ENCODE measurements at regions not wholly inside any gene's neighbourhood (a gene's known extent, or its start where the extent isn't known, plus 50 kb on each side); places are given as distances from the start of the nearest gene placed in this dataset.

- WGBS, 2 donors (ENCODE audit: extremely low coverage in 2 of 2, insufficient read length in 2 of 2, insufficient replicate concordance in 1 of 2) = no CpG with 5 or more reads among the region's 13 CpGs
- Histone ChIP-seq H4K8ac (ENCODE audit: low read depth, low read length) (no peak overlapping the region), H3K36me3 (replicated peaks in 1 of 2; ENCODE audit: control insufficient read depth in 2 of 2, insufficient read depth in 2 of 2, low read length in 2 of 2) (no peaks in the 10 kb centered on the region), H3K4me1 (ENCODE audit: control insufficient read depth in 2 of 2, insufficient read depth in 1 of 2, low read depth in 1 of 2, low read length in 2 of 2) (no peaks in the 10 kb centered on the region), H3K14ac (ENCODE audit: low read length) (no peak overlapping the region), H2AK5ac (ENCODE audit: low read depth, low read length) (no peak overlapping the region), H2AFZ (ENCODE audit: low read length) (peak overlapping the region; percentile 67), H3K4me2 (ENCODE audit: insufficient read depth, low read length, poor library complexity, severe bottlenecking) (no peak overlapping the region), H3K18ac (ENCODE audit: low read length) (no peak overlapping the region), H3K9me3 (replicated peaks in 1 of 2; ENCODE audit: control insufficient read depth in 2 of 2, insufficient read depth in 1 of 2, low read depth in 1 of 2, low read length in 2 of 2) (no peaks in the 10 kb centered on the region), H2BK120ac (ENCODE audit: low read depth, low read length) (no peak overlapping the region), H3K27ac (replicated peaks; ENCODE audit: low read length) (no peak overlapping the region), H4K91ac (ENCODE audit: low read depth, low read length, poor library complexity) (no peak overlapping the region), H2BK12ac (ENCODE audit: low read length) (no peak overlapping the region), H2BK5ac (ENCODE audit: low read length) (no peak overlapping the region), H3K4me3 (ENCODE audit: low read length in 2 of 2) (no peak overlapping the region), H3K9ac (ENCODE audit: low read depth, low read length, poor library complexity) (no peak overlapping the region), H3K23ac (ENCODE audit: low read depth, low read length, poor library complexity) (no peak overlapping the region), H3K4ac (ENCODE audit: low read length) (no peak overlapping the region), H2BK15ac (ENCODE audit: low read length) (no peak overlapping the region), H3K79me1 (ENCODE audit: low read depth, low read length) (no peaks in the 10 kb centered on the region), H3K27me3 (ENCODE audit: control insufficient read depth in 3 of 3, insufficient read depth in 3 of 3, low read depth in 1 of 3, low read length in 3 of 3) (no peaks in the 10 kb centered on the region)
- no peak for DNase-seq (ENCODE audit: low spot score)
Observed at GRCh38 chr13:30142486-30143211, 164.7 kb downstream of the KATNAL1 start.

- Histone ChIP-seq H2BK5ac (ENCODE audit: low read length) (no peak overlapping the region), H3K4me2 (ENCODE audit: insufficient read depth, low read length, poor library complexity, severe bottlenecking) (no peak overlapping the region), H2BK12ac (ENCODE audit: low read length) (no peak overlapping the region), H3K4ac (ENCODE audit: low read length) (no peak overlapping the region), H3K79me1 (ENCODE audit: low read depth, low read length) (no peaks in the 10 kb centered on the region), H3K4me1 (ENCODE audit: control insufficient read depth in 2 of 2, insufficient read depth in 1 of 2, low read depth in 1 of 2, low read length in 2 of 2) (no peaks in the 10 kb centered on the region), H3K9me3 (replicated peaks in 1 of 2; ENCODE audit: control insufficient read depth in 2 of 2, insufficient read depth in 1 of 2, low read depth in 1 of 2, low read length in 2 of 2) (peaks cover 0 to 3% of the 10 kb centered on the region in 2 donors), H3K27me3 (ENCODE audit: control insufficient read depth in 3 of 3, insufficient read depth in 3 of 3, low read depth in 1 of 3, low read length in 3 of 3) (no peaks in the 10 kb centered on the region), H3K23ac (ENCODE audit: low read depth, low read length, poor library complexity) (no peak overlapping the region), H2BK15ac (ENCODE audit: low read length) (no peak overlapping the region), H3K36me3 (replicated peaks in 1 of 2; ENCODE audit: control insufficient read depth in 2 of 2, insufficient read depth in 2 of 2, low read length in 2 of 2) (no peaks in the 10 kb centered on the region), H2AFZ (ENCODE audit: low read length) (no peak overlapping the region), H3K27ac (replicated peaks; ENCODE audit: low read length) (no peak overlapping the region), H4K8ac (ENCODE audit: low read depth, low read length) (no peak overlapping the region), H4K91ac (ENCODE audit: low read depth, low read length, poor library complexity) (no peak overlapping the region), H2BK120ac (ENCODE audit: low read depth, low read length) (no peak overlapping the region), H3K4me3 (ENCODE audit: low read length in 2 of 2) (no peak overlapping the region), H3K18ac (ENCODE audit: low read length) (no peak overlapping the region), H3K9ac (ENCODE audit: low read depth, low read length, poor library complexity) (no peak overlapping the region), H2AK5ac (ENCODE audit: low read depth, low read length) (no peak overlapping the region), H3K14ac (ENCODE audit: low read length) (no peak overlapping the region)
- WGBS, 2 donors (ENCODE audit: extremely low coverage in 2 of 2, insufficient read length in 2 of 2, insufficient replicate concordance in 1 of 2) = no CpG with 5 or more reads among the region's 6 CpGs
- no peak for DNase-seq (ENCODE audit: low spot score)
Observed at GRCh38 chr13:30141775-30142485, 165.4 kb downstream of the KATNAL1 start.

- Histone ChIP-seq H3K4me3 (ENCODE audit: low read length in 2 of 2) (no peak overlapping the region), H4K91ac (ENCODE audit: low read depth, low read length, poor library complexity) (peak overlapping the region; percentile 38), H2BK12ac (ENCODE audit: low read length) (no peak overlapping the region), H2AFZ (ENCODE audit: low read length) (no peak overlapping the region), H3K27me3 (ENCODE audit: control insufficient read depth in 3 of 3, insufficient read depth in 3 of 3, low read depth in 1 of 3, low read length in 3 of 3) (no peaks in the 10 kb centered on the region), H3K9ac (ENCODE audit: low read depth, low read length, poor library complexity) (peak overlapping the region; percentile 24), H3K4me2 (ENCODE audit: insufficient read depth, low read length, poor library complexity, severe bottlenecking) (no peak overlapping the region), H3K27ac (replicated peaks; ENCODE audit: low read length) (no peak overlapping the region), H2AK5ac (ENCODE audit: low read depth, low read length) (no peak overlapping the region), H3K36me3 (replicated peaks in 1 of 2; ENCODE audit: control insufficient read depth in 2 of 2, insufficient read depth in 2 of 2, low read length in 2 of 2) (no peaks in the 10 kb centered on the region), H4K8ac (ENCODE audit: low read depth, low read length) (no peak overlapping the region), H3K4ac (ENCODE audit: low read length) (no peak overlapping the region), H3K79me1 (ENCODE audit: low read depth, low read length) (no peaks in the 10 kb centered on the region), H2BK120ac (ENCODE audit: low read depth, low read length) (no peak overlapping the region), H3K4me1 (ENCODE audit: control insufficient read depth in 2 of 2, insufficient read depth in 1 of 2, low read depth in 1 of 2, low read length in 2 of 2) (no peaks in the 10 kb centered on the region), H2BK15ac (ENCODE audit: low read length) (no peak overlapping the region), H3K9me3 (replicated peaks in 1 of 2; ENCODE audit: control insufficient read depth in 2 of 2, insufficient read depth in 1 of 2, low read depth in 1 of 2, low read length in 2 of 2) (peaks cover 0 to 3% of the 10 kb centered on the region in 2 donors), H2BK5ac (ENCODE audit: low read length) (no peak overlapping the region), H3K14ac (ENCODE audit: low read length) (no peak overlapping the region), H3K18ac (ENCODE audit: low read length) (no peak overlapping the region), H3K23ac (ENCODE audit: low read depth, low read length, poor library complexity) (peak overlapping the region; percentile 52)
- DNase-seq (ENCODE audit: low spot score) = no peak
- no CpG with 5 or more reads among the region's 12 CpGs for WGBS, 2 donors (ENCODE audit: extremely low coverage in 2 of 2, insufficient read length in 2 of 2, insufficient replicate concordance in 1 of 2)
Observed at GRCh38 chr13:30140973-30141372, 166.4 kb downstream of the KATNAL1 start.

GRCh38 chr13:30138511-30138910 is 168.8 kb downstream of the KATNAL1 start:
- Histone ChIP-seq H2BK12ac (ENCODE audit: low read length) (no peak overlapping the region), H3K4me3 (ENCODE audit: low read length in 2 of 2) (no peak overlapping the region), H3K36me3 (replicated peaks in 1 of 2; ENCODE audit: control insufficient read depth in 2 of 2, insufficient read depth in 2 of 2, low read length in 2 of 2) (no peaks in the 10 kb centered on the region), H2AFZ (ENCODE audit: low read length) (no peak overlapping the region), H2AK5ac (ENCODE audit: low read depth, low read length) (no peak overlapping the region), H3K4ac (ENCODE audit: low read length) (no peak overlapping the region), H3K27me3 (ENCODE audit: control insufficient read depth in 3 of 3, insufficient read depth in 3 of 3, low read depth in 1 of 3, low read length in 3 of 3) (no peaks in the 10 kb centered on the region), H2BK5ac (ENCODE audit: low read length) (no peak overlapping the region), H4K8ac (ENCODE audit: low read depth, low read length) (no peak overlapping the region), H3K9me3 (replicated peaks in 1 of 2; ENCODE audit: control insufficient read depth in 2 of 2, insufficient read depth in 1 of 2, low read depth in 1 of 2, low read length in 2 of 2) (peaks cover 0 to 3% of the 10 kb centered on the region in 2 donors), H3K9ac (ENCODE audit: low read depth, low read length, poor library complexity) (no peak overlapping the region), H3K4me2 (ENCODE audit: insufficient read depth, low read length, poor library complexity, severe bottlenecking) (no peak overlapping the region), H3K18ac (ENCODE audit: low read length) (peak overlapping the region; percentile 68), H3K27ac (replicated peaks; ENCODE audit: low read length) (no peak overlapping the region), H3K79me1 (ENCODE audit: low read depth, low read length) (no peaks in the 10 kb centered on the region), H2BK120ac (ENCODE audit: low read depth, low read length) (no peak overlapping the region), H4K91ac (ENCODE audit: low read depth, low read length, poor library complexity) (no peak overlapping the region), H3K23ac (ENCODE audit: low read depth, low read length, poor library complexity) (no peak overlapping the region), H2BK15ac (ENCODE audit: low read length) (no peak overlapping the region), H3K4me1 (ENCODE audit: control insufficient read depth in 2 of 2, insufficient read depth in 1 of 2, low read depth in 1 of 2, low read length in 2 of 2) (peaks cover 0 to 2% of the 10 kb centered on the region in 2 donors), H3K14ac (ENCODE audit: low read length) (no peak overlapping the region)
- no CpG with 5 or more reads among the region's 8 CpGs for WGBS, 2 donors (ENCODE audit: extremely low coverage in 2 of 2, insufficient read length in 2 of 2, insufficient replicate concordance in 1 of 2)
- no peak for DNase-seq (ENCODE audit: low spot score)
